ENCODE measurements at regions not wholly inside any gene's neighbourhood (a gene's known extent, or its start where the extent isn't known, plus 50 kb on each side); places are given as distances from the start of the nearest gene placed in this dataset.

- no peak for TF ChIP-seq POLR2A (IDR thresholded peaks at IDR 0.05)
- TF ChIP-seq CTCF (IDR thresholded peaks at IDR 0.05): no peak
- TF ChIP-seq POLR2AphosphoS5 (IDR thresholded peaks at IDR 0.05): no peak
Measured at GRCh38 chr1:98482611-98483010, 178.9 kb upstream of the SNX7 start.
